DOHH2 (cell line): ENCODE measurements at regions not wholly inside any gene's neighbourhood (a gene's known extent, or its start where the extent isn't known, plus 50 kb on each side); places are given as distances from the start of the nearest gene placed in this dataset.

ENCODE experiments used
- H3F3A ChIP-seq: fragments of 200-600 bp; sonication (generic), shearing (Covaris generic); 2 replicates; pipeline ENCODE4 v1.6.0; 2016; ENCODE audit warnings: antibody characterized with exemption, mild to moderate bottlenecking; ENCODE audit not compliant: control insufficient read depth, insufficient read depth
- H3K27ac ChIP-seq: fragments of 200-600 bp; sonication (generic); 2 replicates; pipeline ENCODE4 v1.5.1; 2014; ENCODE audit warnings: low read depth, mild to moderate bottlenecking, low read length, moderate library complexity
- H3K27me3 ChIP-seq: fragments of 200-600 bp; sonication (generic); 2 replicates; pipeline ENCODE4 v1.6.1; 2014; ENCODE audit warnings: mild to moderate bottlenecking, low read length, mixed read lengths; ENCODE audit not compliant: control insufficient read depth
- H3K36me3 ChIP-seq: fragments of 200-600 bp; sonication (generic); 2 replicates; pipeline ENCODE4 v1.6.1; 2014; ENCODE audit warnings: mild to moderate bottlenecking, low read length, moderate library complexity, mixed read lengths; ENCODE audit not compliant: control insufficient read depth
- H3K4me1 ChIP-seq: fragments of 200-600 bp; sonication (generic); 2 replicates; pipeline ENCODE4 v1.6.1; 2014; ENCODE audit warnings: mild to moderate bottlenecking, low read length, mixed read lengths; ENCODE audit not compliant: control insufficient read depth
- H3K4me2 ChIP-seq: fragments of 200-600 bp; sonication (generic); 2 replicates; pipeline ENCODE4 v1.6.0; 2014; ENCODE audit warnings: mild to moderate bottlenecking, low read length, moderate library complexity
- H3K4me3 ChIP-seq: fragments of 200-600 bp; sonication (generic); 2 replicates; pipeline ENCODE4 v1.5.1; 2014; ENCODE audit warnings: mild to moderate bottlenecking, low read length, mixed read lengths
- H3K79me2 ChIP-seq: fragments of 200-600 bp; sonication (generic); 2 replicates; pipeline ENCODE4 v1.6.1; 2014; ENCODE audit warnings: mild to moderate bottlenecking, low read length, mixed read lengths; ENCODE audit not compliant: control insufficient read depth
- H3K9me2 ChIP-seq: fragments of 200-600 bp; sonication (generic); replicated peaks from 2 replicates; pipeline ENCODE4 v1.6.1; 2014; ENCODE audit warnings: mild to moderate bottlenecking, low read length, mixed read lengths; ENCODE audit not compliant: control insufficient read depth
- H3K9me3 ChIP-seq: fragments of 200-600 bp; sonication (generic); 2 replicates; pipeline ENCODE4 v1.6.1; 2014; ENCODE audit warnings: antibody characterized with exemption, low read length, mixed read lengths; ENCODE audit not compliant: control insufficient read depth, insufficient read depth
- H4K20me1 ChIP-seq: fragments of 200-600 bp; sonication (generic); 2 replicates; pipeline ENCODE4 v1.6.0; 2014; ENCODE audit warnings: low read depth, mild to moderate bottlenecking, antibody characterized with exemption, low read length, moderate library complexity; ENCODE audit not compliant: control insufficient read depth, insufficient read depth
- CTCF ChIP-seq: fragments of 200-600 bp; sonication (generic); IDR thresholded peaks from one replicate; pipeline ENCODE4 v1.5.1; 2014; ENCODE audit warnings: antibody characterized with exemption, mild to moderate bottlenecking, low read depth, low read length; ENCODE audit not compliant: poor library complexity, severe bottlenecking
- EZH2phosphoT487 ChIP-seq: fragments of 200-600 bp; sonication (generic); IDR thresholded peaks from 2 replicates; pipeline ENCODE4 v1.6.1; 2017; ENCODE audit warnings: borderline replicate concordance, mild to moderate bottlenecking, antibody characterized with exemption, low read length, moderate library complexity, mixed read lengths

- Histone ChIP-seq H3K4me1 (0 out of 2 replicates have a peak, but pooled peaks cover 3% of the 10 kb centered on the region), H3K79me2 (no peaks in the 10 kb centered on the region), H4K20me1 (no peaks in the 10 kb centered on the region), H3K4me2 (no peak overlapping the region), H3K27ac (no peak overlapping the region), H3K9me2 (no peaks in the 10 kb centered on the region), H3K4me3 (no peak overlapping the region), H3K27me3 (0 out of 2 replicates have a peak, but pooled peaks cover 3% of the 10 kb centered on the region), H3K9me3 (no peaks in the 10 kb centered on the region), H3F3A (no peaks in the 10 kb centered on the region), H3K36me3 (no peaks in the 10 kb centered on the region)
- TF ChIP-seq EZH2phosphoT487 (no peak), CTCF (no peak)
Measured at GRCh38 chr5:77550406-77550805, 58.3 kb upstream of the WDR41 start.

DNA sequence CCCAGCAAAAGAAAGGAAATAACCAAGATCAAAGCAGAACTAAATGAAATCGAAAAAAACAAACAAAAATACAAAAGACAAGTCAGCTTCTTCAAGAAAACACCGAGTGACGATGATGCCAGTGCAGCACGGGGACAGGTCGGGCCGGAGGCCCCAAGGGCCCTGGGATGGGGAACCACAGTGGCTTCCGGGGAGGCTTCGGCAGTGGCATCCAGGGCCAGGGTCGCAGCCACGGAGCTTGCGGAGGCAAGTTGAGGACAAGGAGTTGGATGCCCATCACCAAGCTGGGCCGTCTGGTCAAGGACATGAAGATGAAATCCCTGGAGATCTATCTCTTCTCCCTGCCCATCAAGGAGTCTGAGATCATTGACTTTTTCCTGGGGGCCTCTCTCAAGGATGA, 53.2 kb upstream of the WDR41 start:
- Histone ChIP-seq H3K27me3 (0 out of 2 replicates have a peak, but pooled peaks cover under 1% of the 10 kb centered on the region), H3K9me2 (no peaks in the 10 kb centered on the region), H3K4me2 (no peak overlapping the region)

More for the DNA sequence above, 53.2 kb upstream of the WDR41 start:
- H3K4me1 ChIP-seq = no peaks in the 10 kb centered on the region
- H3K27ac ChIP-seq = no peak overlapping the region
- no peaks in the 10 kb centered on the region for H3K79me2 ChIP-seq
- H3K4me3 ChIP-seq = no peak overlapping the region
- H3K9me3 ChIP-seq = no peaks in the 10 kb centered on the region
- no peaks in the 10 kb centered on the region for H3K36me3 ChIP-seq
- TF ChIP-seq CTCF (no peak), EZH2phosphoT487 (no peak)
- no peaks in the 10 kb centered on the region for H4K20me1 ChIP-seq
- H3F3A ChIP-seq = no peaks in the 10 kb centered on the region
